GM12873 (cell line): ENCODE measurements at regions not wholly inside any gene's neighbourhood (a gene's known extent, or its start where the extent isn't known, plus 50 kb on each side); places are given as distances from the start of the nearest gene placed in this dataset.

Source experiments
- CTCF ChIP-seq: IDR thresholded peaks from 2 replicates; pipeline ENCODE4 v1.5.1; 2012; ENCODE audit warnings: low read depth, mild to moderate bottlenecking, moderate library complexity, low read length, control low read depth; ENCODE audit not compliant: insufficient read depth; ENCODE audit errors: missing control alignments

DNA sequence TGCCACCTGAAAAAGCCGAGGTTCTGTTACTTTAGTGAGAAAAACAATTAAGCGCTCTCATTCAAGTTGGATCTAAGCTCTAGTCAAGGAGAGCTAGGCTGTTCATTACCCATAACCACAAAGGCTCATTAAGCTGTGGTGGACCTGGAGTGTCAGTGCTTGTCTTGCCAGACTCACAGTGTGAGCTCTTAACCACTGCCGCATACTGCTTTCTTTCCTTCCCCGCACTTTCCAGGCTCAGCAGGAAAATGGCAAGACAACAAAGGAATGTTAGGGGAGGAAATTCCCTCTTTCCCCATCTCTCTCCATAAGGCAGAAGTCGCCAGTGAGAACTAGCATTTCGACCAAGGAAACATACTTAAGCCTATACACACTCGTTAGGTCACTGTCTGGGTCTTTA lies 467.3 kb downstream of the ENC1 start:
- TF ChIP-seq CTCF: no peak

GRCh38 chr5:74169701-74170100 lies 470.8 kb downstream of the ENC1 start:
- no peak for TF ChIP-seq CTCF

- TF ChIP-seq CTCF: no peak
These were observed 472.6 kb downstream of the ENC1 start for GRCh38 chr5:74167930-74168315.

GRCh38 chr5:74167206-74167929 lies 473.2 kb downstream of the ENC1 start:
- no peak for TF ChIP-seq CTCF

DNA sequence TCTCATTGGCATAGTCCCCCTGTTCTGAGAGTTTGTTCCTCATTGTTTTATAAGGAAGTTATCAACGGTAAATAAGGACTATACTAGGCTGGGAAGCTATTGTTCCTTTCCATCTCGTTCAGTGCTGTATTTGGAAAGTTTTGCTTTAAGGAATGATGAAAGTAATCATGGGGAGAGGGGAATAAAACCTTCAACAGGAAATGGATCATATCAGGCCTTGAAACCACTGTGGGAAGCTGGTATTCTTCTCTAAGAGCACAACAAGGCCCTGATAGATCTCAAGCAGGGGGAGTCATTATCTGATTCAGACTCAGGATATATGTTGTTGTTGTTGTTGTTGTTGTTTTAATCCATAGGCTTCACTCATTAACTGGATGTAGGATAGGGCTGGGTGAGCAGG lies 474.5 kb downstream of the ENC1 start:
- TF ChIP-seq CTCF: no peak

GRCh38 chr5:74164725-74165235 lies 475.7 kb downstream of the ENC1 start:
- TF ChIP-seq CTCF: no peak

GRCh38 chr5:74162524-74162923 lies 478.0 kb downstream of the ENC1 start:
- no peak for TF ChIP-seq CTCF
